Trophoblast cell (in vitro differentiated cells and primary cell): ENCODE measurements at regions not wholly inside any gene's neighbourhood (a gene's known extent, or its start where the extent isn't known, plus 50 kb on each side); places are given as distances from the start of the nearest gene placed in this dataset.

ENCODE experiments used
- DNase-seq, 2 donors: peaks; one replicate each; pipeline ENCODE4 v3.0.0-alpha.2; 2016
- H2AFZ ChIP-seq: 2 replicates; pipeline ENCODE4 v1.6.1; 2013; ENCODE audit warnings: low read length, moderate library complexity, mild to moderate bottlenecking; ENCODE audit not compliant: insufficient read depth, poor library complexity
- H2AK5ac ChIP-seq: 2 replicates; pipeline ENCODE4 v1.6.1; 2013; ENCODE audit warnings: mild to moderate bottlenecking, low read length
- H2BK120ac ChIP-seq: 2 replicates; pipeline ENCODE4 v1.6.1; 2013; ENCODE audit warnings: low read length, mild to moderate bottlenecking, moderate library complexity; ENCODE audit not compliant: insufficient read depth, poor library complexity
- H2BK12ac ChIP-seq: 2 replicates; pipeline ENCODE4 v1.6.1; 2013; ENCODE audit warnings: mild to moderate bottlenecking, low read length, moderate library complexity
- H2BK5ac ChIP-seq: 2 replicates; pipeline ENCODE4 v1.6.1; 2013; ENCODE audit warnings: low read length, low read depth, moderate library complexity, mild to moderate bottlenecking; ENCODE audit not compliant: poor library complexity
- H3K14ac ChIP-seq: 2 replicates; pipeline ENCODE4 v1.6.1; 2013; ENCODE audit warnings: mild to moderate bottlenecking, low read length
- H3K18ac ChIP-seq: 2 replicates; pipeline ENCODE4 v1.6.1; 2013; ENCODE audit warnings: mild to moderate bottlenecking, low read length
- H3K23ac ChIP-seq: 2 replicates; pipeline ENCODE4 v1.6.1; 2013; ENCODE audit warnings: low read length
- H3K27ac ChIP-seq: 2 replicates; pipeline ENCODE4 v1.5.1; 2013; ENCODE audit warnings: low read depth, mild to moderate bottlenecking, inconsistent platforms, low read length, moderate library complexity
- H3K27me3 ChIP-seq: 2 replicates; pipeline ENCODE4 v1.6.1; 2013; ENCODE audit warnings: inconsistent platforms, mild to moderate bottlenecking, low read length, moderate library complexity; ENCODE audit not compliant: insufficient read depth
- H3K36me3 ChIP-seq, 2 experiments: 1 replicate in 1 of 2; 2 replicates in 1 of 2; pipeline ENCODE4 v1.6.1; 2013; ENCODE audit warnings: low read length in 2 of 2, mild to moderate bottlenecking in 2 of 2, moderate library complexity in 1 of 2; ENCODE audit not compliant: insufficient read depth in 2 of 2, control insufficient read depth in 1 of 2
- H3K4ac ChIP-seq: 2 replicates; pipeline ENCODE4 v1.6.1; 2013; ENCODE audit warnings: low read depth, mild to moderate bottlenecking, low read length, moderate library complexity
- H3K4me1 ChIP-seq, 2 experiments: 1 replicate in 1 of 2; 2 replicates in 1 of 2; pipeline ENCODE4 v1.6.1; 2013; ENCODE audit warnings: low read length in 2 of 2, mild to moderate bottlenecking in 2 of 2, moderate library complexity in 1 of 2; ENCODE audit not compliant: insufficient read depth in 2 of 2, control insufficient read depth in 1 of 2
- H3K4me2 ChIP-seq: 2 replicates; pipeline ENCODE4 v1.6.1; 2013; ENCODE audit warnings: inconsistent platforms, mild to moderate bottlenecking, low read length, moderate library complexity
- H3K4me3 ChIP-seq: 2 replicates; pipeline ENCODE4 v1.5.1; 2013; ENCODE audit warnings: mild to moderate bottlenecking, low read depth, low read length, inconsistent platforms
- H3K79me1 ChIP-seq: one replicate; pipeline ENCODE4 v1.6.1; 2013; ENCODE audit warnings: low read length
- H3K79me2 ChIP-seq: 2 replicates; pipeline ENCODE4 v1.6.1; 2013; ENCODE audit warnings: low read length, mild to moderate bottlenecking; ENCODE audit not compliant: control insufficient read depth, insufficient read depth, poor library complexity
- H3K9ac ChIP-seq: 2 replicates; pipeline ENCODE4 v1.6.1; 2013; ENCODE audit warnings: mild to moderate bottlenecking, low read length
- H3K9me3 ChIP-seq: 2 replicates; pipeline ENCODE4 v1.6.1; 2013; ENCODE audit warnings: low read depth, mild to moderate bottlenecking, control low read depth, inconsistent platforms, low read length; ENCODE audit not compliant: insufficient read depth
- H4K12ac ChIP-seq: 2 replicates; pipeline ENCODE4 v1.6.1; 2013; ENCODE audit warnings: low read depth, mild to moderate bottlenecking, low read length, moderate library complexity
- H4K8ac ChIP-seq: 2 replicates; pipeline ENCODE4 v1.6.1; 2013; ENCODE audit warnings: low read depth, mild to moderate bottlenecking, low read length, moderate library complexity
- H4K91ac ChIP-seq: one replicate; pipeline ENCODE4 v1.6.1; 2013; ENCODE audit warnings: low read depth, mild to moderate bottlenecking, low read length, moderate library complexity
- WGBS: extraction: QIAGEN DNeasy Blood & Tissue Kit; methylation state at CpG from one replicate; pipeline ENCODE4 v1.1.7; 2013; ENCODE audit warnings: missing lambda C conversion rate; ENCODE audit not compliant: insufficient read length, insufficient coverage; ENCODE audit errors: extremely low coverage; 5-methylcytosine and 5-hydroxymethylcytosine counted together

DNA sequence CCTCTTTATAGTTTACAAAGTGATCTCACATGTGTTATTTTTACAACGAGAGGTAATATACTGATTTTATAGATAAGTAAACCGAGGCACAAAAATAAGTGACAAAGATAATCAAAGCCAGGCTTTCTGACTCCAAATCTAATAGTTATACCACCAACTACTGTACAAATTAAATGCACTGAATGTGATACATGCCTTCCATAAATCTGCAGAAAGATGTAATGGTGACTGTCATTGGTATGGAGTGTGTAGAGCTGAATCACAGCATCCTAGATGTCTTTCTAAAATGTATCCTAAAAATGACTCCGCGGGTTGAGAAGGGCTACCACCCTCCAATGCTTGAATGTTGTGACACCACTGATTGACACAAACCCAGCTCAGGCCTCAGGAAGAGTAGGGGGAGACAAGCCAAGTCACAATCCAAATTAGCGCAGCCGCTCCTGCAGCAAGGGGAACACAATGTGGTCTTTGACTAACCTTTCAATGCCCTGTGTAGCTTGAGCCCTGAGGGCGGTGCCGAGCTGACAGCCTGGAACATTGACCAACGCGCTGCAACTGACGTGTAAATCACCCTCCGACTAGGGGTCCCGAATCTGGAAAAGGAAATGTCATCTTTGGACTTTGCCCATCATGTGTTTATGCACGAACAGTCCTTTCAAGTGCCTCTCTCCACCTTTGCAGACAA is 136.8 kb downstream of the OLIG3 start:
- Histone ChIP-seq H4K12ac (no peak overlapping the region), H4K91ac (no peak overlapping the region), H2AFZ (no peak overlapping the region), H3K36me3 (no peaks in the 10 kb centered on the region), H3K79me2 (no peaks in the 10 kb centered on the region), H3K4me2 (no peak overlapping the region), H3K27ac (no peak overlapping the region), H3K4me3 (no peak overlapping the region), H2BK5ac (no peak overlapping the region), H3K79me1 (no peaks in the 10 kb centered on the region), H3K4me1 (no peaks in the 10 kb centered on the region), H3K9ac (no peak overlapping the region), H3K14ac (no peak overlapping the region), H2BK120ac (no peak overlapping the region), H3K9me3 (no peaks in the 10 kb centered on the region), H2AK5ac (no peak overlapping the region), H3K27me3 (no peaks in the 10 kb centered on the region), H3K18ac (no peak overlapping the region), H3K23ac (no peak overlapping the region), H2BK12ac (no peak overlapping the region), H4K8ac (no peak overlapping the region), H3K4ac (no peak overlapping the region)
- no peak for DNase-seq
- WGBS: no CpG with 5 or more reads among the region's 14 CpGs

DNA sequence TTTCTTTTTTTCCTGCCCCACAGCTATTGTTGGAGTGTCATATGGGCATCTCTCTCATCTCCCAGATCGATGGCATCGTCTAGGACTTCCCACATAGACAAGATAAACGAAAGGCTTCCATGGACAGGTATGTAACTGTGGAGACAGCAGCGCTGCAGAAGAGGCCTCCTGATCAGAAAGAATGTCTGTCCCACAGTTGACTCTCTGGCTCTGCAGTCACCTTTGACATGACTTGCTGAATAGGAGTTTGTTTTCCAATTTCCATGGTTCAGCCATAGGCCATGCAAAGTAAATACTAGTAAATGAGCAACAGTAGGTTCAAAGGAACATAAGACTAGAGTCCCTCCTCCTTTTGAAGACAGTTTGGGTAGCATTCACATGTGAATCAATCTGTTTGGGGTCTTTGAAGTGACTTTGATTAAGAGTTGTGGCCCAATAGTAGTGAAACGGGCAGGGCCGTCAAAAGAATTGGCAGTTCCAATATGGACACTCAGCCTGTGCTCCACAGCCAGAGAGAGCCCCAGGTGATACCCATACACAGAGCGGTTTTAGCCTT is 134.7 kb upstream of the IFNGR1 start:
- Histone ChIP-seq H3K4me1 (no peaks in the 10 kb centered on the region), H3K4me2 (no peak overlapping the region), H3K9ac (no peak overlapping the region), H3K36me3 (no peaks in the 10 kb centered on the region), H3K79me1 (no peaks in the 10 kb centered on the region), H2BK5ac (no peak overlapping the region), H3K14ac (no peak overlapping the region), H3K79me2 (no peaks in the 10 kb centered on the region), H3K27me3 (no peaks in the 10 kb centered on the region), H3K9me3 (no peaks in the 10 kb centered on the region), H2AFZ (no peak overlapping the region), H4K91ac (no peak overlapping the region), H2BK12ac (no peak overlapping the region), H4K8ac (no peak overlapping the region), H3K23ac (no peak overlapping the region), H4K12ac (no peak overlapping the region), H3K4ac (no peak overlapping the region), H3K27ac (no peak overlapping the region), H3K18ac (no peak overlapping the region), H2AK5ac (no peak overlapping the region), H2BK120ac (no peak overlapping the region), H3K4me3 (no peak overlapping the region)
- DNase-seq: no peak
- no CpG with 5 or more reads among the region's 7 CpGs for WGBS

DNA sequence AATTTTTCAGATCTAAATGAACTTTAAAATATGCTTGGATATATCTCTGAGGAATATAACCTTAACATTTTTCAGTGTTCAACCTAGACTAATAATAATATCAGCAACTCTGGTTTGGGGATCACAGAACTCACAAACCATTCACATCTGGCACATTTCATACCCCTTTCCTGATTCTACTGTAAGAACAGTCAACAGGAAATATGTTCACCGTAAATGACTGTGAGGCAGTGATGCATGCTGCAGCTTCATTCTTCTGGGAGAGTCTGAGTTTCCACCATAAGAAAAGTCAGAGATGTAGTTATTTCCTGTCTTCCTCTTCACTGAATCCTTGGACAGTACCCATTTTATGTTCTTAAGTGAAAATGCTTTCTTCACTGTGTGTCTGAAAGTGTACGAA is 134.2 kb upstream of the IFNGR1 start:
- Histone ChIP-seq H2AK5ac (no peak overlapping the region), H3K36me3 (no peaks in the 10 kb centered on the region), H4K91ac (no peak overlapping the region), H3K4me2 (no peak overlapping the region), H3K18ac (no peak overlapping the region), H2BK12ac (no peak overlapping the region), H3K9me3 (no peaks in the 10 kb centered on the region), H2BK120ac (no peak overlapping the region), H4K12ac (no peak overlapping the region), H3K4me3 (no peak overlapping the region), H3K14ac (no peak overlapping the region), H2AFZ (no peak overlapping the region), H3K27me3 (no peaks in the 10 kb centered on the region), H3K4me1 (no peaks in the 10 kb centered on the region), H3K79me2 (no peaks in the 10 kb centered on the region), H2BK5ac (no peak overlapping the region), H3K79me1 (no peaks in the 10 kb centered on the region), H3K27ac (no peak overlapping the region), H3K4ac (no peak overlapping the region), H3K9ac (no peak overlapping the region), H3K23ac (no peak overlapping the region), H4K8ac (no peak overlapping the region)
- no peak for DNase-seq
- WGBS: no CpG with 5 or more reads among the region's 2 CpGs

DNA sequence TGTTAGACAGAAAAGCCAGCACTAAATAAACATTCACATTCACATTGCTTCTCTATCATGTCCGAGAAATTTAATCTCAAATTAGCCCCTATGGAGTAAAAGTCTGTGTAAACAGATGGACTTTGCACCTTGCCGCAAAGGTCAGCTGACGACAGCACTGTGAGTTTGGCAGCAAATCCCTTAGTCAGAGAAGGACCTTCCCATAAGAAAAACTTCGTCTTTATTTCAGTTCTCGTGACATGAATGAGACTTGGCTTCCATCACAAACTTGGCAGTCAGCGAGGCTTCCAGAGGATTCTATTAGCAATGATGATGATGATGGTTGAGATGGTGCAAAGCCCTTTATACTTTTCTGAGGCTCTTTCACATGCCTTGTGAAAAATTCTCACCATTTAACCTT is 133.7 kb upstream of the IFNGR1 start:
- Histone ChIP-seq H4K91ac (no peak overlapping the region), H3K4me1 (no peaks in the 10 kb centered on the region), H3K18ac (no peak overlapping the region), H3K36me3 (no peaks in the 10 kb centered on the region), H3K79me1 (no peaks in the 10 kb centered on the region), H3K27ac (no peak overlapping the region), H4K8ac (no peak overlapping the region), H3K9ac (no peak overlapping the region), H3K23ac (no peak overlapping the region), H3K4me3 (no peak overlapping the region), H2AFZ (no peak overlapping the region), H2BK5ac (no peak overlapping the region), H2BK120ac (no peak overlapping the region), H4K12ac (no peak overlapping the region), H3K14ac (no peak overlapping the region), H3K79me2 (no peaks in the 10 kb centered on the region), H3K4me2 (no peak overlapping the region), H3K27me3 (no peaks in the 10 kb centered on the region), H2BK12ac (no peak overlapping the region), H3K4ac (no peak overlapping the region), H3K9me3 (no peaks in the 10 kb centered on the region), H2AK5ac (no peak overlapping the region)
- WGBS: no CpG with 5 or more reads among the region's 6 CpGs
- no peak for DNase-seq
